ENCODE measurements at regions not wholly inside any gene's neighbourhood (a gene's known extent, or its start where the extent isn't known, plus 50 kb on each side); places are given as distances from the start of the nearest gene placed in this dataset.

DNA sequence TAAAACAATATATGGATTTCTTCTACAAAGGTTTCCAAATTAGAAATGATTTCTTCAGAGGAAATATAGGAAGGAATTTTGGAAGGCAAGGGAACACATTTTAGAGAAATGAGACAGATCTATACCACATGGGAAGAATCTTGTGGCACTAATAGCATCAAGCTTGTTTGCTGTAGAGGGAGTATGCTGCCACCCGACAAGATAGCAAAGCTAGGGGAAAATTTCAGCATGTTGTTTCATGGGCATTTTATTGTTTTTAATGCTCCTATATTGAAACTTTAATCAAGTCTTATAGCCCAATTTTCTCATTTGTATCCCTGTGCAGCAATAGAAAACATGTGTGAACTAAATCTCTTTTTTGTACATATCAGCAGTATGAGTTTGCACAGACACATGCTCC lies 551.7 kb upstream of the INTU start:
- no peak for TF ChIP-seq CTCF (IDR thresholded peaks at IDR 0.05; ENCODE audit: insufficient read depth, low read depth, low read length)
- no peak for TF ChIP-seq EZH2 (IDR thresholded peaks at IDR 0.05; ENCODE audit: insufficient read depth, low read length)
